OCI-LY1 (cell line): ENCODE measurements at regions not wholly inside any gene's neighbourhood (a gene's known extent, or its start where the extent isn't known, plus 50 kb on each side); places are given as distances from the start of the nearest gene placed in this dataset.

ENCODE experiments used
- CTCF ChIP-seq: fragments of 200-600 bp; sonication (generic), shearing (Covaris generic); IDR thresholded peaks from 2 replicates; pipeline ENCODE4 v1.5.1; 2017; ENCODE audit warnings: mild to moderate bottlenecking, antibody characterized with exemption, low read length, moderate library complexity, mixed read lengths
- EZH2 ChIP-seq: fragments of 200-600 bp; sonication (generic), shearing (Covaris generic); IDR thresholded peaks from 2 replicates; pipeline ENCODE4 v1.8.0; 2017; ENCODE audit warnings: borderline replicate concordance, mixed run types, mild to moderate bottlenecking, antibody characterized with exemption, low read length, moderate library complexity, mixed read lengths

- no peak for TF ChIP-seq CTCF
- no peak for TF ChIP-seq EZH2
Measured at GRCh38 chr7:15780271-15780670, 93.8 kb upstream of the MEOX2 start.
